GM19438 (cell line): ENCODE measurements at regions not wholly inside any gene's neighbourhood (a gene's known extent, or its start where the extent isn't known, plus 50 kb on each side); places are given as distances from the start of the nearest gene placed in this dataset.

Experiments used
- ATAC-seq: cut with Tn5 transposase; IDR thresholded peaks from one replicate; pipeline ENCODE4 v1.9.1; 2021; ENCODE audit warnings: low read depth; ENCODE audit not compliant: unreplicated experiment

DNA sequence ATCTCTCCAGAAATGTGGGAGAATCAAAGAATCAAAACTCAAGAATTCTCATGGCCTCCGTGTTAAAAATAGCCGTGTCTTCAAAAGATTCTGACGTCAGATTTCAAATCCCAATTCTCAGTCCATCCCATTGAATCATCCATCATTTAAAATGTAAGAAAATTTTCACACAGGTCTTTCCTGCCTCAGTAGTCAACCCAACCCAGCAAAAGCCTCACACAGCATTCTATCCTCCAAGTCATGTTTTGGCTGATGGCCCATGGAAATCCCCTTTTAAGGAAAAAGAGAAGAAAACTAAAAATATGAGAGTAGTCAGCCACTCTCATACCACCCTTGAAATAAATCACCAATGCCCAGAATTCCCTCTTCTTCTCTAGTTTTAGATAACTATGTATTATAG, 211.8 kb downstream of the C1D start:
- no peak for ATAC-seq

DNA sequence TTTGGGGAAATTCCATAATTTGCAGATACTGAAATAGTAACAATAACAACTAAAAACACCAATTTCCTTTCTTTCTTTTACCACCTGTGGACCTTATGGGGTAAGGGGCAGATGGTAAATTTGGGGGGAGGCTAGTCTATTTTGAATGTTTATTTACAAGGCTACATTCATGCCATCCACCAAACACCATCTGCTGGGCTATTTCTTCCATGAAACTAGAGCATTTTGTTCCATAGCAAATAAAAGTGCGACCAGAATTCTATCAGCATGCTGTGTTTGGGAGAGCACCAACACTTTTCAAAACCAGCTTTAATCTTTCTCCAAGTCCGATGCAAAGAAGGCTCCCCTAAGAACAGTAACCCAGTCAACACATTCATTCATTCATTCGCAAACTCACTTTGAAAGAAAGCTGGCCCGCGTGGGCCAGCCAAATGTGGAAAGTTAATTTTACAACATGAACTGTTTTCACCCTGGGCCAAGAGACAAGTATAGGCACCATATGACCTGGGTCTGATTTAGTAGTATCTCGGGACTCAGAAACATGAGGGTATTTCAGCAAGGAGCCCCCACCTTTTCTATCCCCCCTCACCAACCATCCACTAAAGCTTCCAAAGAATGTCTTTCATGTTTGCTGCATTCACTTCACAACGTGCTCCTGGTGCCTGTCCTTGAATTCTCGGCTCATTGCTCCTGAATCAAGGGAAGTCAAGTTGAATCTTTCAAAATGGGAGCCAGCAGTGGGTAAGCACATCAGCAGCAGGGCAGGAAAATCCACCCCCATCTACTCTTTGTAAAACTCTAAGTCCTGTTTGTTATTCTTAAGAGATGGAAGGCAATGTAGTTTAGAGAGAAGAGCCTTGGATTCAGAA, 210.6 kb downstream of the C1D start:
- no peak for ATAC-seq

DNA sequence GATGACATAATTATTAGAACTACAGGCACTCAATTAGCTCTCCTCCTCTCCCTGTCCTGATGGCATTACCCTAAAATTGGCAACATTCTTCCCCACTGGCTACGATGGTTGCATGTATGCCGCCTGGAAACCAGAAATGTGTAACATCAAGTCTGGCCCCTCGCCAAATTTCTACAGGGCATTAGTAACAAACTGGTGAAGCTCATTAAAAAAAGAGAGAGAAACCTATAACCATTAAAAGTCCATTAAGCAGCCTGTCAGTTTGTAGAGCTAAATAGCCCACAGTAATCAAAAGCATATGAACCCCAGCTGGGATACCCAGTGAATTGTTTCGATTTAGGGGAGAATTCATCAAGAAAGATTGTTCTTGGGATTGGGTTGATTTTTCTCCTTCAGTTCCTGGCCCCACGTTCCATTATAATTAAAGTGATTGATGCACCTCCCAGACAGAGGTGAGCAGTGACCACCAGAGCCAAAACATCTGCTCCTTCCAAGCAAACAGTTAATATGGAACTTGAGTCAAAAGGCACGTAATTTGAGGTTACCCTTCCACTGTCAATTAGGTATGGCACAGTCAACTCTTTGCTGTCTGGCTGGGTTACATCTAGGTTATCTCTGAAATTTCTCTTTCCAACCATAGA, 208.6 kb downstream of the C1D start:
- no peak for ATAC-seq

- no peak for ATAC-seq
These were observed 208.0 kb downstream of the C1D start for GRCh38 chr2:67854798-67855197.

GRCh38 chr2:67856866-67857265, 205.9 kb downstream of the C1D start:
- ATAC-seq, result no peak

GRCh38 chr2:67857836-67858235, 205.0 kb downstream of the C1D start:
- no peak for ATAC-seq

DNA sequence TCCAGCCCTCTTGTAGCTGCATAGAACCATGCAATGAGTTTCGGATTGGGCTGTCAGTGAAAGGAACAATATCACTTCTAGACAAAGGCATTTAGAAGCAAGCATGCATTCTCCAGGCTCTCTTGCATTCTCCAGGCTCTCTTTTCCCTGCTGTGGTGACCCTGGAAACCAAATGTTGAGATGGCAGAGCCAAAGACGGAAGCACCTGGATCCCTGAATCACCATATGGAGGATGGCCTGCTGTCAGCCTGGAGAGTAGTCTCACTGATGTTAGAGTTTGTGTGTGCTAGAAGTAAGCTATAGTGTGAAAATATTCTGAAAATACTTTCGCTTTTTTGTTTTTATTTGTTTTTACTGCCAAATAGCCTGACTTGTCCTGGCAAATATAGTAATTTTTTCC, 203.9 kb downstream of the C1D start:
- ATAC-seq, result no peak

- no peak for ATAC-seq
These were observed 196.9 kb downstream of the C1D start for GRCh38 chr2:67865917-67866316.

- no peak for ATAC-seq
These were observed 195.1 kb downstream of the C1D start for GRCh38 chr2:67867735-67868134.

GRCh38 chr2:67871686-67872412, 191.0 kb downstream of the C1D start:
- ATAC-seq, result no peak

DNA sequence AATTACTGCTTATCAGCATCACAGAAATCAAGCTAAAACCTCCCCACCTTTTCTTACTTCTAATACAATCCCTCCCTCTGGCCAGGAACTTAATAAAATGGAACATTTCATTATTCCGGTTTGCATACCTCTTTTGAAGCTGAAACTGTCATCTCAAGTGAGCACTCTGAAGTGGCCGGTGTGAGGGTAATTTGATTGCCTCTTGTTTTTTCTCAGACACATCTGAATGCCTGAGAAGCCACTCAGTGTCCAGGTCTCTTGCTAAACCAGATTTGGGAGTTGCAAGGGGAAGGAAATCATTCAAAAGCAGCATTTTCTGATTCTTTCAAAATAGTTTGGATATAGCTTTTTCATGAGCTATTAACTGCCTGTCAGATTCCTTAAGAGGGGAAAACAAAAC, 190.3 kb downstream of the C1D start:
- no peak for ATAC-seq

DNA sequence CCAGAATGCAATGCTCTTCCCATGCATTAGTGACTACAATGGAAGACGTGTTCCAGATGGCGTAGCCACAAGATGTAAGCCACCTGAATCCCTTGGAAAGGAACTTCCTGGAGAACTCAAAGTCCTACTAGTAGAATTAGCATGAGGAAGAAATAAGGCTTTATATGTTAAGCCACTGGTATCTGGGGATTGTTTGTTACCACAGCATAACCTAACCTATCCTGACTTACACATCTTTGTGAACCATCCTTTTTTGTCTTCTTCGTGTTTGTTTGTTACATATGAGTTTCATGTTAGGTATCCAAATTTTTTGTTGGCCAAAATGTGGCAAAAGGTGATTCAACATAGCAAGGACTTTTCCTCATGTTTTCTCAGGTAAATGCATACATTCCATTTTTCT, 188.9 kb downstream of the C1D start:
- ATAC-seq, result no peak

DNA sequence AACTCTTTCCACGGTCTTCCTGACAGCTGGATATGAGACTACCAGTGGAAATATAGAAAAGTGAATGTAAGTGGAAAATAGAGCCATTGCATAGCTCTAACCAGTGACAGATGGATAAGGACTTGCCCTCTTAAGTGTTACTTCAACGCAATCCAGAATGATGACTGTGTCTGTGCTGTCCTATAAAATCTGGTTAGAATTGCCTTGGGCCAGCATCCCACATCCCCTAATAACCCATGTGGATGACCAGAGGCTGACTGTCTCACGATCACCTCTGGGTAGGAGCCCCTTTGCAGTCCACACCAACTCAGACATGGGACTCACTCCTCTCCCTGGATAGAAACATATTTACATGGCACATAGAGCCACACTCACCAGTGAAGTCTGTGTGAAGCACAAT, 186.6 kb downstream of the C1D start:
- ATAC-seq, result no peak

- ATAC-seq, result no peak
These were observed 185.5 kb downstream of the C1D start for GRCh38 chr2:67877301-67877700.

- ATAC-seq, result no peak
These were observed 184.1 kb downstream of the C1D start for GRCh38 chr2:67878743-67879142.

- no peak for ATAC-seq
These were observed 183.1 kb downstream of the C1D start for GRCh38 chr2:67879586-67880290.

GRCh38 chr2:67880291-67880761, 182.5 kb downstream of the C1D start:
- ATAC-seq, result no peak

DNA sequence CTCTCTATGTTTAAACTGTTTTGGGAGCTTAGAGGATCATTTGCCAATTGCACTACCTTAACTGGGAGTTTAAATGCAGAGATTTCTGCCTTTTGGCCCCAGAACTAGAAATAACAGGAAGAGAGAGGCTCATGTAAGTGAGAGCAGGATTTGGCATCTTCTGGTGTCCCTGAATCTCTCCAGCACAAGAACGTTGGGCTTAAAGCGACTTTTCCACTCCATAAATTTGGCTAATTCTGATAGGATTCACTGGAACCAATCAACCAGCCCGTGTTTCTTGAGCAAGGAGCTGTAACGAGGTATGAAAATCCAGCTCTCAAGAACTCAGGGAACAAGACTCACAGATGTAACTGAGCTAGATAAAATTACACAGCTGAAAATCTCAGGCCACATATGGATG, 181.0 kb downstream of the C1D start:
- ATAC-seq, result no peak

- no peak for ATAC-seq
These were observed 179.3 kb downstream of the C1D start for GRCh38 chr2:67883316-67884087.
